Renal cortex interstitium (tissue), 11 donors: ENCODE measurements at regions not wholly inside any gene's neighbourhood (a gene's known extent, or its start where the extent isn't known, plus 50 kb on each side); places are given as distances from the start of the nearest gene placed in this dataset.

Experiments used
- DNase-seq, 11 donors: peaks; one replicate each; pipeline ENCODE4 v3.0.0-alpha.2; 2013; ENCODE audit warnings: low read depth in 9 of 11, low spot score in 4 of 11; ENCODE audit errors: extremely low read depth in 1 of 11

GRCh38 chr20:63118303-63119120, 97.4 kb downstream of the YTHDF1 start:
- DNase-seq: no peak

DNA sequence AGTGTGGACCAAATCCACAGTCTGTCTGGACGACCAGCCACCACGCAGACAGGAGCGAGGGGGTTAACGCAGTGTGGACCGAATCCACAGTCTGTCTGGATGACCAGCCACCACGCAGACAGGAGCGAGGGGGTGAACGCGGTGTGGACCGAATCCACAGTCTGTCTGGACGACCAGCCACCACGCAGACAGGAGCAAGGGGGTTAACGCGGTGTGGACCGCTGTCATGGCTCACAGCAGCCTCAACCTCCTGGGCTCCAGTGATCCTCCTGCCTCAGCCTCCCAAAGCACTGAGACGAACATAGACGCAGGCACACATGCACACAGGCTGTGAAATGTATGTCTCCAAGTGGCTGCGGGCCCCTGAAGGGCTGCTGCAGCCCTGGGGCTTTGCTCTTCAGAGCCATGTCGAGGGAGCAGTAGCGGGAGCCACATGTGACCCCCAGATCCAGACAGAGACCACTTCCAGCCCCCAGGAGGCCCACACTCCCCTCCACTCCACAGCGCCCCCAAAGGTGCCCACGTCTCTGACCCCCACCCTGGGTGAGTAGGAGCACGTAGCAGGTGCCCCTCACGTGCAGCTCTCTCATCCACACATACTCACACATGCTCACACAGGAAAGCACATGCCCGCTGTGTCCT, 98.1 kb downstream of the YTHDF1 start:
- no peak for DNase-seq

GRCh38 chr20:63117151-63117550, 98.8 kb downstream of the YTHDF1 start:
- DNase-seq: no peak

- DNase-seq: peak in 9 of 11 donors; percentile 17 to 49 (median 39)
Observed at GRCh38 chr20:63116412-63117106, 99.4 kb downstream of the YTHDF1 start.

DNA sequence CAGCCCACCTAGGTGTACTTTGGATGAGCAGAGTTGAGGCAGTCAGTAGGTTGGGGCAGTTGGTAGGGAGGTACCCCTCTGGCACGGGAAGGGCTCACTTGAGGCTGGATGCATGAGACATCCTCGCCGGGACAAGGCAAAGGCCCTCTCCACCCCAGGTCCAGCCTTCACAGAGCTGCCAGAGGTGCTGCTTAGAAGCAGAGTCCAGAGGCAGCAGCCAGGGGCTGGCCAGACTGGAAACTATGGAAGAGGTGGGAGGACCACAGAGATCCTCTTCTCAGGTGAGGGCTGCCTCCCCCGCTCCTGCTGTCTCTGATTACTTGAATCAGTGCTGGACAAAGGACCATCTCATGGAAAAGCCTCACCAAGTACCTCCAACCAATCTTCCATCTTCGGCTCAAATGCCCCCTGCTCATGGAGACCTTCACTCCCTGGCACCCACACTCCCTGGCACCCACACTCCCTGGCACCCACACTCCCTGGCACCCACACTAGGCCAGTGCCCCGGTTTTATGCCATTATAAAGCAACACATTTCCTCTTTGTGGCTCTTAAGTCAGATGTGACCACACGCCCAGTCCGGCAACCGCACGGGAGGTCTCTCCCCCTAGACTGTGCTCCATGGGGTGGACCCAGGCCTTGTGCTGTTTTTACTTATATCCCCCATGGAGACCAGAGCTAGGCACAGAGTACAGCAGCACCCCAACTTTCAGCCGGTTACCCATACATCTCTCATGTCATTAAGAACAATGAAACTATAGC, 100.1 kb downstream of the YTHDF1 start:
- no peak for DNase-seq

- no peak for DNase-seq
Observed at GRCh38 chr20:63114693-63115311, 101.1 kb downstream of the YTHDF1 start.

- DNase-seq: no peak
Observed at GRCh38 chr20:63114006-63114692, 101.8 kb downstream of the YTHDF1 start.

DNA sequence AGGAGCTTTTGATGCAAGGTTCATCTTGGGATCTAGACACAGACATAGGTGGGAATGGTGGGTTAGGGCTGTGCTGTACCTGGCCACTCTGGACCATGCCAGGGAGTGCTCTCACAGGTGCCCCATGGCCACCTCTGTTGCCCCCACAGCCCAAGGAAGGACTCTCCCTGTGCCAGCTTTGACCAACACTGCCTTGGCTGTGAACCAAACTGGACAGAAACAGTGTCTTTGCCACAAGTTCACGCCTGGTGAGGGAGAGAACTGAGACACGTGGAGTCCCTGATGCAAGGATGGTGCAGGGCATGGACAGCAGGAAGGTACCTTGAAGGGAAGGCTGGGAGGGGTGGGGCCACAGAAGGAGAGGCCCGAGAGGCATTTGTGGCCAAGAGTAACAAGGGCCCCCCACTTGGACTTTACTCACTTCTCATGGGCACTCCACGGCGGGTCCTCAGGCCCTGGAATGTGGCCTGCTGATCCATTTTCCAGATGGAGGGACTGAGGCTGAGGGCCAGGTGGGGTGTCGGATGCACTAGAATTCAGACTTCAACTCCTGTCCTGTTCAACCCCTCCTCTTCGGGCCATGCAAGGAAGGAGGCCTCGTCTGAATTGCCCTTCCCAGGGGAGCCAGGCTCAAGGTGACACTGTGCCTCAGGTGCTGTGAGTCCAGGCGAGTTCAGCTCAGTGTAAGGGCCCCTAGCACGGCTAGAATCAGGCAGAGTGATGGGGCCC, 103.3 kb downstream of the YTHDF1 start:
- no peak for DNase-seq

GRCh38 chr20:63108247-63108646, 101.5 kb upstream of the BHLHE23 start:
- DNase-seq: no peak

DNA sequence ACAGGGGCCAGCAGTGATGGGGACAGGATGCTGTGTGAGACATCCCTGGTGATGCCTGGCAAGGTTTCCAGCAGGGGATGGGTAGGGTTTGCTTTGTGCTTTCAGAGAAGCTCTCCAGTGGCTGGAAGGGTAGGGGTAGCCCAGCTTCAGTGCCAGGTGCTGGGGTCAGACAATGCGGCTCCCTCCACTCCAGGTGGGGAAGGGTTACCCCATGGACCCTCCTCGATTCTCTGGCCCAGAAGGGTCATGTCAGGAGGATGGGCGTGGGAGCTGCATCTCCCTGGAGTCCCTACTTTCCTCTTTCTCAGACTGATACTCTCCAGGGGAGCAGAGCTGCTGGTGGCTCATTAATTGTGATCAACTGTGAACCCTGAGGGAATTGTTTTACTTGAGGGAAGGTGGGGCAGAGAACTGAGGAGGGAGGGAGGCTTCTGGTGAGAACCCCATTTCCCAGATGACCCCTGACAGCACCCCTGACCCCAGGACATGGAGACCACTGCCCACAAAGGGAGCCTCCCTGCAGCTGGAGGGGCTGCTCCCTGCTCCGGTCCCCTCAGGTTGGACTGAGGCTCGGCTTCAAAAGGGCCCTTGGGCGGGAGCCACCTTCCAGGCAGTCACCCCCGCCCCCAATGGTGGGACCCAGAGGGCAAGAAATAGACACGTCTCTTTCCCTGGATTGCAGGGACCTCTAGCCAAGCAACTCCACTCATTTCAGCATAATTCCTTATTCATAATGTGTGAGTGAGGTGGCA, 100.9 kb upstream of the BHLHE23 start:
- DNase-seq: no peak

GRCh38 chr20:63106765-63107448, 100.1 kb upstream of the BHLHE23 start:
- no peak for DNase-seq

DNA sequence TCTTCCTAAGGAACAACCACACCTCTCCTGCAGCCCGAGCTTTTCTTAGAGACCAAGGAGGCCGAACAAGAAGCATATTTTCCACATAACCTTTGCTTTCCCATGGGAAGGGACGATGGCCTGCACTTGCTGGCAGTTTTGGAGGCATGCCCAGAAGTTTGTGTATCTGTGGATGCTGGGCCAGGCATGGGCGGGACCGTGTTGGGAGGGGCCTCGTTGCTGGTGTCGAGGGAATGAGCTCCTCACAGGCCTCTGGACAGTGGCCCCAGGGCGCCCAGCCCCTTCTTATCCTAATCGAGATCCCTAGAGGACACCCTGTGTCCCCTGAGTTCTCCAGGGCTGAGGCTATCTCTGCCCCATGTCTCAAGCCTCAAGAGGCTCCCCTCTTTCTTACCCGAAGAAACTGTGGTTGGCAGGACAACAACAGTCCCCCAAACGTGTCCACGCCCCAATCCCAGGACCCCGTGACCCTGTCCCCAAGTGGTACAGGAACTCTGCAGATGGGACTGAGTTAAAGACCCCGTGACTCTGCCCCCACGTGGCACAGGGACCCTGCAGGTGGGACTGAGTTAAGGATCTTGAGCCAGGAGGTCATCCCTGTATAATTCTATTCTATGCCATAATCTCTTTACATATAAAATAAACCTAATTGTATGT, 99.5 kb upstream of the BHLHE23 start:
- DNase-seq: no peak

- no peak for DNase-seq
Observed at GRCh38 chr20:63105211-63106107, 98.7 kb upstream of the BHLHE23 start.

- no peak for DNase-seq
Observed at GRCh38 chr20:63104312-63105181, 97.8 kb upstream of the BHLHE23 start.
